Glutamatergic neuron (in vitro differentiated cells): ENCODE measurements at regions not wholly inside any gene's neighbourhood (a gene's known extent, or its start where the extent isn't known, plus 50 kb on each side); places are given as distances from the start of the nearest gene placed in this dataset.

Source experiments
- DNase-seq: peaks from one replicate; pipeline ENCODE4 v3.0.0; 2022
- H3K27ac Mint-ChIP-seq: one replicate; pipeline ENCODE4 v1.8.0; 2020; ENCODE audit warnings: mild to moderate bottlenecking, mixed read lengths, inconsistent platforms; ENCODE audit not compliant: unreplicated experiment
- H3K27me3 Mint-ChIP-seq: one replicate; pipeline ENCODE4 v1.8.0; 2020; ENCODE audit warnings: mild to moderate bottlenecking, moderate library complexity, mixed read lengths, inconsistent platforms; ENCODE audit not compliant: unreplicated experiment
- H3K36me3 Mint-ChIP-seq: one replicate; pipeline ENCODE4 v1.8.0; 2020; ENCODE audit warnings: mild to moderate bottlenecking, mixed read lengths, inconsistent platforms; ENCODE audit not compliant: unreplicated experiment
- H3K4me1 Mint-ChIP-seq: one replicate; pipeline ENCODE4 v1.8.0; 2020; ENCODE audit warnings: mild to moderate bottlenecking, low read depth, mixed read lengths, inconsistent platforms; ENCODE audit not compliant: unreplicated experiment
- H3K4me3 Mint-ChIP-seq: one replicate; pipeline ENCODE4 v1.8.0; 2020; ENCODE audit warnings: mild to moderate bottlenecking, mixed read lengths, inconsistent platforms; ENCODE audit not compliant: unreplicated experiment
- H3K9me3 Mint-ChIP-seq: one replicate; pipeline ENCODE4 v1.8.0; 2020; ENCODE audit warnings: mild to moderate bottlenecking, moderate library complexity, mixed read lengths, inconsistent platforms; ENCODE audit not compliant: unreplicated experiment
- TF ChIP-seq, protein P1 (sequence below): fragments of 200-600 bp; sonication (generic); IDR thresholded peaks from one replicate; pipeline ENCODE4 v1.5.0; 2021; ENCODE audit not compliant: partially characterized antibody, unreplicated experiment

DNA sequence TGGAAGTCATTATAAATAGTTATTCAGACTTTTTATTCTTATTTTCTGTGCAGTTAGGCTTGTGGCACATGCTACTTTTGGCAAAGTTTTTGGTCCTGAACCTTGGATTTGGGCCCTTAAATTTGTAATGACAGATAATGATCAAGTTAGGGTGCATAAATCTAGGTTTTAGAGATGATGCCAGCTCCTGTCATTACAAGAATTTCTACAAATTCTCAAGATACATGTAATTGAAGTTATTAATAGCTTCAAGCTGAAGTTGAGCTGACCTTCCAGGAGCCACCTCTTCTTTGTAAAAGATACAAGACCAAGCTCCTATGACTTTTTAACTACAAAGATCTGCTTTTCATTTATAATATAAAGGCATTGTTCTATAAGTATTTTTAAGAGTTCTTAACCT, 255.6 kb upstream of the UGT8 start:
- no peaks in the 10 kb centered on the region for H3K27me3 Mint-ChIP-seq
- no peak overlapping the region for H3K27ac Mint-ChIP-seq
- DNase-seq, result no peak
- peaks cover 2% of the 10 kb centered on the region for H3K4me1 Mint-ChIP-seq
- H3K36me3 Mint-ChIP-seq, result no peaks in the 10 kb centered on the region
- H3K4me3 Mint-ChIP-seq, result no peak overlapping the region
- TF ChIP-seq, protein P1, sequence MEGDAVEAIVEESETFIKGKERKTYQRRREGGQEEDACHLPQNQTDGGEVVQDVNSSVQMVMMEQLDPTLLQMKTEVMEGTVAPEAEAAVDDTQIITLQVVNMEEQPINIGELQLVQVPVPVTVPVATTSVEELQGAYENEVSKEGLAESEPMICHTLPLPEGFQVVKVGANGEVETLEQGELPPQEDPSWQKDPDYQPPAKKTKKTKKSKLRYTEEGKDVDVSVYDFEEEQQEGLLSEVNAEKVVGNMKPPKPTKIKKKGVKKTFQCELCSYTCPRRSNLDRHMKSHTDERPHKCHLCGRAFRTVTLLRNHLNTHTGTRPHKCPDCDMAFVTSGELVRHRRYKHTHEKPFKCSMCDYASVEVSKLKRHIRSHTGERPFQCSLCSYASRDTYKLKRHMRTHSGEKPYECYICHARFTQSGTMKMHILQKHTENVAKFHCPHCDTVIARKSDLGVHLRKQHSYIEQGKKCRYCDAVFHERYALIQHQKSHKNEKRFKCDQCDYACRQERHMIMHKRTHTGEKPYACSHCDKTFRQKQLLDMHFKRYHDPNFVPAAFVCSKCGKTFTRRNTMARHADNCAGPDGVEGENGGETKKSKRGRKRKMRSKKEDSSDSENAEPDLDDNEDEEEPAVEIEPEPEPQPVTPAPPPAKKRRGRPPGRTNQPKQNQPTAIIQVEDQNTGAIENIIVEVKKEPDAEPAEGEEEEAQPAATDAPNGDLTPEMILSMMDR, result no peak
- H3K9me3 Mint-ChIP-seq, result no peaks in the 10 kb centered on the region

DNA sequence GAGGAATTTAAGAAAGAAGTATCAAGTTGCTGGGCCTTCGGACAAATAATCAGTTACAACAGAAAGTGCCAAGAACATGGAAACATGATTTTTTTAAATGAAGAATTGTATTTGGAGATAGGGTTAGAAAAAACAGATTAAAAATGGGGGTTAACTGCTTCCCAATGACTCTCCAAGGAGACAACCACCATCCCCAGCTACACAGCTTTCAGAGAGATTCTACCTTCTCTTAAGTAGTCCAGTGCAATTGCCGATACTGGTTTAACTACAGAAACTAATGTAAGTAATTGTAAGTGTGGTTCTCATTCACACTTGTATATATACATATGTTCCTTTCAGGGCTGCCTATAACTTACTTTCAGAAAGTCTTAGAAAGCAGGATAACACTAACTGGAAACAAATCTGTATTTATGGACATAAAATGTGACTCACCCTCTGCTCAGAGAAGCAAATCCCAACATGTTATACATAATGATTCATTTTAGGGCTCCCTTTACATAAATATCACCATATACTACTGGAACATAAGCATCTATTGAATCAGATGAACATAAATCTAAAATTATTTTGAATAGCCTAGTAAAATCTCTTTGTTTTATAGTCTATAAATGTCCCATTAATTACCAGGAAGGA, 248.9 kb upstream of the UGT8 start:
- Mint-ChIP-seq H3K4me1 (no peaks in the 10 kb centered on the region), H3K27me3 (no peaks in the 10 kb centered on the region), H3K4me3 (no peak overlapping the region), H3K36me3 (peaks cover 10% of the 10 kb centered on the region), H3K9me3 (no peaks in the 10 kb centered on the region), H3K27ac (no peak overlapping the region)
- no peak for DNase-seq
- TF ChIP-seq, protein P1, result no peak

DNA sequence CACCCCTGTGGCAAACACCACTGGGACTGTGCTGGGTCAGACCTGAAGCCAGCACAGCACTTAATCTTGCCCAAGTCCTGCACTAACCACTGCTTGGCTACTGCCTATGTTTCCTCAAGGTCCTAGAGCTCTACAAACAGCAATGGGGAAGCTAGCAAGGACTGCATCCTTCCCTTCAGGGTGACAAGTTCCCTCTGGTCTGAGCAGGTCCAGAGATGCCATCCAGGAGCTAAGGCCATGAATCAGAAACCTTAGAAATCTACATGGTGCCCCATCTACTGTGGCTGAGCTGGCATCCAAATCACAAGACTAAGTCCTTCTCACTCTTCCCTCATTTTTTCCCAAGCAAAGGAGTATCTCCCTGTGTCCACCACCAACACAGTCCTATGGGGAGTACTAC, 239.7 kb upstream of the UGT8 start:
- TF ChIP-seq, protein P1, result no peak
- no peak for DNase-seq
- Mint-ChIP-seq H3K4me1 (no peaks in the 10 kb centered on the region), H3K27ac (no peak overlapping the region), H3K9me3 (no peaks in the 10 kb centered on the region), H3K36me3 (peaks cover 1% of the 10 kb centered on the region), H3K27me3 (no peaks in the 10 kb centered on the region), H3K4me3 (no peak overlapping the region)

DNA sequence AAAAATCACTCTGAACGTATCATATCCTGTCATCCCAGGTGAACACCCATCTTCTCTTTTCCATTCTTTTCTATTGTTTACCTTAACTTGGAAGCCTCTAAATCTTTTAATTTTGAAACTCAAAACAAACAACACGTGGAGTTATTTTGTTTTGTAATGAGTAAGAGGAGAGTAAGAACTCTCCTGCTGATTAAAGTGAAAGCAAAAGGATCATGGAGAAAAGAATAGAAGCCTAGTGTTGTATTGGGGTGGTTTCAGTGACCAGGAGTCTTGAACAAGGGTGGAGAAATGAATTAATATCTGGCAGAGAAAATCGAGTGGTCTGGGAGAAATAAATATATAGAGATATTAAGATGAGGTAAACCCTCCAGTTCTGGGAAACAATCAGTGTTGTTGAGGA, 237.4 kb upstream of the UGT8 start:
- DNase-seq, result no peak
- TF ChIP-seq, protein P1, result no peak

DNA sequence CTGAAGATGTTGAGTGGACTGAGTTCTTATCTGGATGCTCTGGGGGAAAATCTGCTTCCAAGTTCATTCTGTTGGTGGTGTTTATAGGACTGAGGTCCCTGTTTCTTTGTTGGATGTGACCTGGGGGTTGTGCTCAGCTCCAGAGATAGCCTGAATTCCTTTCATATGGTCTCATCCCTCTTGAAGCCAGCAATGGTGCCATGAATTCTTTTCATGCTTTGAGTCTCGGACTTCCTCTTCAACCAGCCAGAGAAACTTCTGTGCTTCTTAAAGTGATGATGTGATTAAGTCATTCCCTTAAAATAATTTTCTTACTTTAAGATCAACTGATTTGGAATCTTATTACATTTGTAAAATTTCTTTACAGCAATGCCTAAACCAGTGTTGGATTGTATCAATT, 233.8 kb upstream of the UGT8 start:
- Mint-ChIP-seq H3K4me3 (no peak overlapping the region), H3K27ac (no peak overlapping the region), H3K27me3 (no peaks in the 10 kb centered on the region), H3K36me3 (no peaks in the 10 kb centered on the region), H3K4me1 (no peaks in the 10 kb centered on the region), H3K9me3 (no peaks in the 10 kb centered on the region)
- no peak for DNase-seq
- TF ChIP-seq, protein P1, result no peak

More for the DNA sequence above, 237.4 kb upstream of the UGT8 start:
- Mint-ChIP-seq H3K27me3 (no peaks in the 10 kb centered on the region), H3K36me3 (no peaks in the 10 kb centered on the region), H3K4me1 (no peaks in the 10 kb centered on the region), H3K27ac (no peak overlapping the region), H3K9me3 (no peaks in the 10 kb centered on the region), H3K4me3 (no peak overlapping the region)
